ENCODE measurements at regions not wholly inside any gene's neighbourhood (a gene's known extent, or its start where the extent isn't known, plus 50 kb on each side); places are given as distances from the start of the nearest gene placed in this dataset.
"Not testable (repeated sequence)": the region's sequence is repeated elsewhere in the genome, so short reads cannot be mapped to it uniquely, and the experiment has no call there.

DNA sequence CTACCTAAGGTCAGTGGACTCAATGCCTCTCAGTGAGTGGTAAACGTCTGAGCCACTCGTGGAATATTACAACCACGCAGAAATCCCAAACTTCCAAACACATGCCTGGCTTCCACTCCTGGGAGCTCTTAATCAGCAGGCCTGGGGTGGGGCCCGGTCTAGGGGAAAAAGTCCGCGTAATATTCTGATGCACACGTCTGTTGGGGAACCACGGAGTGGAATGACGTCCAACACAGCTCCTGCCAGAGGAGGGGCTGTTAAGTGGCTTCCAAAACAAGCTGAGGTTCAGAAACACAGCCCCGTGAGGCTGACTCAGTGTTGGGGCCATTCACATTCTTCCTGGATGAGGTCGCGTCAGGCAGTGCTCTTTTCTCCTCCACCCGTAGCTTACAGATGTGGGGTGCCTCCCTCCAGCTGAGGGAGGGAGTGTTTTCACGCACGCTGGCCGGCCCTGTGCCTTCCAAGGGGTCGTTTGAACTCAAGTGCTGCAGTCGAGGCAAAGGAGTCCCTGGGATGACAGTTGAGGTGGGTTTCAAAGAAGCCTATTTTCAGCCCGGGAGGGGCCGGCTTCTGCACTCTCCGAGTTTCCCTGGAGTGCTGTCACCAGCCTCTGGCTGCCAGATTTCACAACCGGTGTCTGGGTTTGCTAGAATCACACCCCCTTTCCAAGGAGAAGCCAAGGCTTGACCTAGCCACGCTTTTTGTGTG, 73.1 kb downstream of the ACKR3 start:
- no peaks in the 10 kb centered on the region for H3K79me1 ChIP-seq (ENCODE audit: low read length)
- no peaks in the 10 kb centered on the region for H3K36me3 ChIP-seq (ENCODE audit: control insufficient read depth, insufficient read depth, low read length)
- no peak overlapping the region for H3K4ac ChIP-seq (ENCODE audit: low read depth, low read length)
- H3K27ac ChIP-seq (ENCODE audit: low read depth, low read length), result no peak overlapping the region
- no peaks in the 10 kb centered on the region for H3K79me2 ChIP-seq (ENCODE audit: control insufficient read depth, insufficient read depth, low read length)
- H3K56ac ChIP-seq (ENCODE audit: low read length), result peak overlapping the region; percentile 34
- no peak overlapping the region for H4K5ac ChIP-seq (ENCODE audit: low read length)
- no CpG with 5 or more reads among the region's 23 CpGs for WGBS (ENCODE audit: extremely low coverage, insufficient coverage, low lambda C conversion rate)
- H3K18ac ChIP-seq (ENCODE audit: low read length), result no peak overlapping the region
- no peak overlapping the region for H3K4me3 ChIP-seq (ENCODE audit: low read length)
- H2BK15ac ChIP-seq (replicated peaks; ENCODE audit: low read depth), result no peak overlapping the region
- no peak overlapping the region for H3K4me2 ChIP-seq (ENCODE audit: low read length)
- no peak overlapping the region for H3K23ac ChIP-seq (ENCODE audit: low read length)
- no peaks in the 10 kb centered on the region for H3K27me3 ChIP-seq (ENCODE audit: insufficient read depth, low read length, poor library complexity)
- H3K9ac ChIP-seq (ENCODE audit: low read length), result no peak overlapping the region
- H2AK5ac ChIP-seq (ENCODE audit: low read length), result no peak overlapping the region
- no peak overlapping the region for H2BK120ac ChIP-seq (ENCODE audit: low read depth, low read length)
- H2BK5ac ChIP-seq (ENCODE audit: low read length), result no peak overlapping the region
- peak; percentile 87 for DNase-seq
- no peaks in the 10 kb centered on the region for H3K4me1 ChIP-seq (ENCODE audit: control insufficient read depth, low read depth, low read length)
- H4K8ac ChIP-seq (ENCODE audit: low read depth, low read length), result no peak overlapping the region

DNA sequence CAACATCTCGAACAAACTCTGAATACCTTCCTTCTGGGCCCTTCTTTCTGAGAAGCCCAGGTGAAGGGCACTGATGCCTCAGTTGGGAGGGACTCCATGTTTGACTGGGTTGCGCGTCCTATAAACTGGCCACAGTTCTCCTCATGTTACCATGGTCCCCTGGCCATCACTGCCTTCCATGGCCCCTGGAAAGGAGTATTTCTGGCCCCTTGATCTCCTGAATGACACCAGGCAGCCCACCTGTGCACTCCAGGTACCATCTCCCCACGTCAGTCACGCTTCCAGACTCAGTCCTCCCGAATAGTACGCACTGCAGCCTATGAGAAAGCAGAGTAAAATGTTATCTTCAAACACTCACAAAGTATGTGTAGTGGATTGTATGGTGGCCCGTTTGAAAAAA, 73.9 kb downstream of the ACKR3 start:
- no peak for DNase-seq
- WGBS (ENCODE audit: extremely low coverage, insufficient coverage, low lambda C conversion rate), result no CpG with 5 or more reads among the region's 8 CpGs

DNA sequence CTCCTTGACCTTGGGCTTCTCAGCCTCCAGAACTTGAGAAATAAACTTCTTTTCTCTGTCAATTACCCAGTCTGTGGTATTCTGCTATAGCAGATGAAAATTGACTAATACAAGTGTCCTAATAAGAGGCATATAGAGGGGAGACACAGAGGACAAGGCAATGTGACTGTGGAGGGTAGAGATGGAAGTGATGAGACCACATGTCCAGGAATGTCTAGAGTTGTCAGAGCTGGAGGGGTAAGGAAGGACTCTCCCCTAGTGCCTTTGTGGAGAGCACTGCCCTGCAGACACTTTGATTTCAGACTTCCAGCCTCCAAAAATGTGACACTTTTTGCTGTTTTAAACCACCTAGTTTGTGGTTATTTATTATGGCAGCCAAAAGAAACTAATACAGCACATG, 74.4 kb downstream of the ACKR3 start:
- Histone ChIP-seq H3K27ac (ENCODE audit: low read depth, low read length) (no peak overlapping the region), H3K36me3 (ENCODE audit: control insufficient read depth, insufficient read depth, low read length) (no peaks in the 10 kb centered on the region), H2BK5ac (ENCODE audit: low read length) (no peak overlapping the region), H4K5ac (ENCODE audit: low read length) (no peak overlapping the region), H3K4me1 (ENCODE audit: control insufficient read depth, low read depth, low read length) (no peaks in the 10 kb centered on the region), H2BK15ac (replicated peaks; ENCODE audit: low read depth) (no peak overlapping the region), H3K27me3 (ENCODE audit: insufficient read depth, low read length, poor library complexity) (no peaks in the 10 kb centered on the region), H2BK120ac (ENCODE audit: low read depth, low read length) (no peak overlapping the region), H3K9ac (ENCODE audit: low read length) (no peak overlapping the region), H3K4me2 (ENCODE audit: low read length) (no peak overlapping the region), H3K79me1 (ENCODE audit: low read length) (no peaks in the 10 kb centered on the region), H3K23ac (ENCODE audit: low read length) (no peak overlapping the region), H3K4ac (ENCODE audit: low read depth, low read length) (no peak overlapping the region), H3K79me2 (ENCODE audit: control insufficient read depth, insufficient read depth, low read length) (no peaks in the 10 kb centered on the region), H2AK5ac (ENCODE audit: low read length) (no peak overlapping the region), H3K18ac (ENCODE audit: low read length) (no peak overlapping the region), H3K4me3 (ENCODE audit: low read length) (no peak overlapping the region), H4K8ac (ENCODE audit: low read depth, low read length) (no peak overlapping the region), H3K56ac (ENCODE audit: low read length) (no peak overlapping the region)
- DNase-seq, result no peak

More for the DNA sequence above, 73.9 kb downstream of the ACKR3 start:
- Histone ChIP-seq H3K56ac (ENCODE audit: low read length) (no peak overlapping the region), H3K23ac (ENCODE audit: low read length) (no peak overlapping the region), H3K9ac (ENCODE audit: low read length) (no peak overlapping the region), H3K79me2 (ENCODE audit: control insufficient read depth, insufficient read depth, low read length) (no peaks in the 10 kb centered on the region), H3K27me3 (ENCODE audit: insufficient read depth, low read length, poor library complexity) (no peaks in the 10 kb centered on the region), H3K18ac (ENCODE audit: low read length) (no peak overlapping the region), H2AK5ac (ENCODE audit: low read length) (no peak overlapping the region), H2BK5ac (ENCODE audit: low read length) (no peak overlapping the region), H3K79me1 (ENCODE audit: low read length) (no peaks in the 10 kb centered on the region), H4K8ac (ENCODE audit: low read depth, low read length) (no peak overlapping the region), H3K27ac (ENCODE audit: low read depth, low read length) (no peak overlapping the region), H3K4me1 (ENCODE audit: control insufficient read depth, low read depth, low read length) (no peaks in the 10 kb centered on the region), H2BK120ac (ENCODE audit: low read depth, low read length) (no peak overlapping the region), H3K4me2 (ENCODE audit: low read length) (no peak overlapping the region), H3K36me3 (ENCODE audit: control insufficient read depth, insufficient read depth, low read length) (no peaks in the 10 kb centered on the region), H2BK15ac (replicated peaks; ENCODE audit: low read depth) (no peak overlapping the region), H3K4ac (ENCODE audit: low read depth, low read length) (no peak overlapping the region), H3K4me3 (ENCODE audit: low read length) (no peak overlapping the region), H4K5ac (ENCODE audit: low read length) (no peak overlapping the region)

DNA sequence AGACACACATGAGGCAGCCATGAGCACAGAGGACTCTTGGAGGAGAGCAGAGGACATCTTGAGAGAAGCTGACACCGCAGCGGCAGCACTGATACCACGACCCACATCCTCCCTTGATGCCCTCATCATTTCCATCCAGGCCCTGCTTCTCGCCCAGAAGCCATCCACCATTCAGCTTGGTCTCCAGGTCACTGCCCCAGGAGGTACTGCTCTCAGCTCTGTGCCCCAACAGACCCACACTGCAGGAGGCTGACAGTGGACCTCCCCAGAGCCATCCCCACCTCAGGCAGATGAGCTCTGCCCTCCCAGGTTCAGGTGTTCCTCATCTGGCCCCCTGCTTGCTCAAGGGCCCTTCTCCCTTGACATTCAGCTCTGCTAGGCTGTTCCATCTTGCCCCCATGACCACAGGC, 74.9 kb downstream of the ACKR3 start:
- H3K4me1 ChIP-seq (ENCODE audit: control insufficient read depth, low read depth, low read length), result no peaks in the 10 kb centered on the region
- no peaks in the 10 kb centered on the region for H3K79me2 ChIP-seq (ENCODE audit: control insufficient read depth, insufficient read depth, low read length)
- no peak overlapping the region for H2BK120ac ChIP-seq (ENCODE audit: low read depth, low read length)
- H3K4me2 ChIP-seq (ENCODE audit: low read length), result no peak overlapping the region
- H3K18ac ChIP-seq (ENCODE audit: low read length), result no peak overlapping the region
- peak overlapping the region; percentile 30 for H2AK5ac ChIP-seq (ENCODE audit: low read length)
- no peak overlapping the region for H4K5ac ChIP-seq (ENCODE audit: low read length)
- no peaks in the 10 kb centered on the region for H3K36me3 ChIP-seq (ENCODE audit: control insufficient read depth, insufficient read depth, low read length)
- no peak overlapping the region for H3K4me3 ChIP-seq (ENCODE audit: low read length)
- no peak overlapping the region for H4K8ac ChIP-seq (ENCODE audit: low read depth, low read length)
- no peak overlapping the region for H2BK15ac ChIP-seq (replicated peaks; ENCODE audit: low read depth)
- H3K27ac ChIP-seq (ENCODE audit: low read depth, low read length), result no peak overlapping the region
- H3K56ac ChIP-seq (ENCODE audit: low read length), result no peak overlapping the region
- H3K79me1 ChIP-seq (ENCODE audit: low read length), result no peaks in the 10 kb centered on the region
- no CpG with 5 or more reads among the region's 4 CpGs for WGBS (ENCODE audit: extremely low coverage, insufficient coverage, low lambda C conversion rate)
- no peak overlapping the region for H3K4ac ChIP-seq (ENCODE audit: low read depth, low read length)
- H3K27me3 ChIP-seq (ENCODE audit: insufficient read depth, low read length, poor library complexity), result no peaks in the 10 kb centered on the region
- H2BK5ac ChIP-seq (ENCODE audit: low read length), result no peak overlapping the region
- no peak overlapping the region for H3K23ac ChIP-seq (ENCODE audit: low read length)
- DNase-seq, result no peak
- no peak overlapping the region for H3K9ac ChIP-seq (ENCODE audit: low read length)

DNA sequence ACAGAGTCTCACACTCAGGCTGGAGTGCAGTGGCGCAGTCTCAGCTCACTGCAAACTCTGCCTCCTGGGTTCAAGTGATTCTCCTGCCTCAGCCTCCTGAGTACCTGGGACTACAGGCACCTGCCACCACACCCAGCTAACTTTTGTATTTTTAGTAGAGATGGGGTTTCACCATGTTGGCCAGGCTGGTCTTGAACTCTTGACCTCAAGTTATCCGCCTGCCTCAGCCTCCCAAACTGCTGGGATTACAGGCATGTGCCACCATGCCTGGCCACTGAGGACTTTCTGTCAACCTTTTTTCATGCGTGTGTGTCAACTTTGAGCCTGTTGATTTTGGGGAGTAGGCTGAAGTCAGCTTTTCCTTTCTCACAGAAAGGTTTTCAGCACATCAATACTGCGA, 75.5 kb downstream of the ACKR3 start:
- not testable (repeated sequence) for H3K79me2 ChIP-seq (ENCODE audit: control insufficient read depth, insufficient read depth, low read length); H3K27me3 ChIP-seq (ENCODE audit: insufficient read depth, low read length, poor library complexity); H3K4me3 ChIP-seq (ENCODE audit: low read length); H2BK5ac ChIP-seq (ENCODE audit: low read length); H2BK15ac ChIP-seq (replicated peaks; ENCODE audit: low read depth); H3K9ac ChIP-seq (ENCODE audit: low read length); H2AK5ac ChIP-seq (ENCODE audit: low read length); H3K27ac ChIP-seq (ENCODE audit: low read depth, low read length); DNase-seq; H3K4me2 ChIP-seq (ENCODE audit: low read length); H3K4me1 ChIP-seq (ENCODE audit: control insufficient read depth, low read depth, low read length); H3K36me3 ChIP-seq (ENCODE audit: control insufficient read depth, insufficient read depth, low read length); H3K56ac ChIP-seq (ENCODE audit: low read length); H4K8ac ChIP-seq (ENCODE audit: low read depth, low read length); H3K79me1 ChIP-seq (ENCODE audit: low read length); H3K4ac ChIP-seq (ENCODE audit: low read depth, low read length); H3K23ac ChIP-seq (ENCODE audit: low read length); H3K18ac ChIP-seq (ENCODE audit: low read length); H2BK120ac ChIP-seq (ENCODE audit: low read depth, low read length); H4K5ac ChIP-seq (ENCODE audit: low read length)
- WGBS (ENCODE audit: extremely low coverage, insufficient coverage, low lambda C conversion rate), result no CpG with 5 or more reads among the region's 4 CpGs

DNA sequence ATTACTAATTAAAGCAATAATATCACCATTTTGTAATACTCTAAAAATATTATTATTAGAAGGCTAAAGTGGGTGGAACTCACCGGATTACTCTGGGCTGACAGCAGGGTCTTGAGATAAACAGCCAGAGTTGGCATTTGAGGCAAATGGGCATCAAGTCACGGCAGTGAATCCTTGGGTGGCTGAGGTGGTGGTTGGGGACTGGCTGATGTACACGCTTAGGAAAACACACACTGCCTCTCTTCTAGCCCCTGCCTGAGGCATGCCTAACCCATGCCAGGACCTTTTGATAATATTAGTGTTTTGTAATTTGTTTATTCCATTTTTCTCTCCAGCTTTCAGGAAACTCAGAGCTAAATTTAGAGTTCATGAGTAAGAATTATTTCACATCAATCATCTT, 76.8 kb downstream of the ACKR3 start:
- Histone ChIP-seq H2AK5ac (ENCODE audit: low read length) (no peak overlapping the region), H3K79me1 (ENCODE audit: low read length) (no peaks in the 10 kb centered on the region), H4K5ac (ENCODE audit: low read length) (no peak overlapping the region), H3K9ac (ENCODE audit: low read length) (no peak overlapping the region), H4K8ac (ENCODE audit: low read depth, low read length) (no peak overlapping the region), H2BK15ac (replicated peaks; ENCODE audit: low read depth) (no peak overlapping the region), H3K4me3 (ENCODE audit: low read length) (no peak overlapping the region), H3K18ac (ENCODE audit: low read length) (no peak overlapping the region), H3K79me2 (ENCODE audit: control insufficient read depth, insufficient read depth, low read length) (no peaks in the 10 kb centered on the region), H3K27ac (ENCODE audit: low read depth, low read length) (no peak overlapping the region), H3K56ac (ENCODE audit: low read length) (no peak overlapping the region), H3K36me3 (ENCODE audit: control insufficient read depth, insufficient read depth, low read length) (no peaks in the 10 kb centered on the region), H3K4me2 (ENCODE audit: low read length) (no peak overlapping the region), H3K27me3 (ENCODE audit: insufficient read depth, low read length, poor library complexity) (no peaks in the 10 kb centered on the region), H3K4me1 (ENCODE audit: control insufficient read depth, low read depth, low read length) (no peaks in the 10 kb centered on the region), H2BK120ac (ENCODE audit: low read depth, low read length) (no peak overlapping the region), H2BK5ac (ENCODE audit: low read length) (no peak overlapping the region), H3K4ac (ENCODE audit: low read depth, low read length) (no peak overlapping the region), H3K23ac (ENCODE audit: low read length) (no peak overlapping the region)
- no peak for DNase-seq
- no CpG with 5 or more reads among the region's 3 CpGs for WGBS (ENCODE audit: extremely low coverage, insufficient coverage, low lambda C conversion rate)

All from mesendoderm (in vitro differentiated cells).